ENCODE measurements at regions not wholly inside any gene's neighbourhood (a gene's known extent, or its start where the extent isn't known, plus 50 kb on each side); places are given as distances from the start of the nearest gene placed in this dataset.
A peak's percentile ranks its signal among the peaks of the same experiment; 100 is the strongest.

DNA sequence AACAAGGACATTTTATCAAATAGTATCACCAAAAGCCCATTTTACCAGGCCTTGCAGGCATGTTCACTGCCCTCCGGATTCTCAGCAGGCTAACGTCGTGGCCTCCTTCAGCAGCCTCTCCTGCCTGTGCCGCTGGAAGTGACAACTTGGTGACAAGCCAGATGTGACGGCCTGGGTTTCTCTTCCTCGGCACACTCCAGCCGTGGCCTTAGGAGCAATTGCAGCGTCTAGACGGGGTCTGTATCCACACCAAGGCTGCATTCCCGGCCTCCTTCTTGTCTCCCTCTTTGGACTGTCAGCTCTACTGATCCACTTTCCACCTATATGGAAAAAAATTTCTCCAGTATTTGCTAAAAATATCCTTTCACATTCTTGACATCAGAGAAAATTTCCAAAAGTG lies 145.3 kb upstream of the MGMT start:
- DNase-seq: no peak

DNA sequence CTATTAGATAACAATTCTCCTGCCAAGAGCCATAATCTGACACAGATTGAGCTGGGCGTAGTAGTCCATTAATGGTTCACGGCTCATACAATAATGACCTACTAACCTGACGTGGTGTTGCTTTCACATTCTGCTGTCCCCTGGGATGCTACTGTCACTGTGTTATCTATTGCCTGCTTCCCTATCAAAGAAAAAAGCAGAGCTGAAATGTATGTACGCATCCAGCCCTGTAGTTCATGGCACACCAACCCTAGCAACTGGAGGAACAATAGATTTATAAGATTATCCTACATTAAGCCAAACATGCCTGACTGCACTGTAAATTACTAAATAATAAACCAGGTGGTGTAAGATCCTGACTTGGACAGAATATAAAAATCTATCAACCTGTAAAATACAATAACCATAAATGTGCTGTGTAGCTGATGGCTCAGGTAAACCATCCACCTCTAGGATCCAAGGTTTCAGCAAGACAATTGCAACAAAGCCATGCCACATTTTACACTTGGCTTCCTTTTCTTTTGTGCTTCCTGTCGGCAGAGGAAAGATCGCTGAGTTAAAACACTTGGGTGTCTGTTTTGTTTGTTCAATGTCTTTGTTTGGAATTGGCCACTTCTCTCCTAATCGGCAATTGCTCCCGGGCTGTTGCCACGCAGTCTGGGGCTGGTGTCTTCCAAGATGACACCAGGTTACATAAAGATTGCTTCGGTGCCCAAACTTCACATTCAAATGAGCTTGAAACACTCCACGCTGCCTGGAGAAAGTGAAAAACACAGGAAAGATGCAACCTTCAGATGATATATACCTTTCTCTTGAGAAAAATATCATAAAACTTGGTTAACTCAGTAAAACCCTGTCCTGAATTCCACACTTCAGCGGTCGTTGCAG lies 143.9 kb upstream of the MGMT start:
- no peak for DNase-seq

DNA sequence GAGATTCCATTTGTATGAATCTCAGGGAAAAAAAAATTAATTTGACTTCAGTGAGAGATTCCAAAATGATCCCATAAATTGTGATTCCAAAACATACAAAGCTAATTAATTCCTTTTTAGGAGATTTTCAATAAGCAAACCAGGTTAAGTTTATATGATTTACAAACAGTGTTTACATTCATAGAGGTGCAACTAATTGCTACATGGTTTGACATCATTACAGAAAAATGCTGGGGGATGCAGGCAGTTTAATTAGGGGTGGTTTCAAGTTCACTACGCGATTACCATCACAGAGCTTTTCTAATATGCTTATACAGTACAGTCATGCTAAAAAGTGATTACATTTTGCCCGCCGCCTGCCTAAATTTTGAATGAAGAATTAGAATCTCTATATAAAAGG lies 143.2 kb upstream of the MGMT start:
- no peak for DNase-seq

DNA sequence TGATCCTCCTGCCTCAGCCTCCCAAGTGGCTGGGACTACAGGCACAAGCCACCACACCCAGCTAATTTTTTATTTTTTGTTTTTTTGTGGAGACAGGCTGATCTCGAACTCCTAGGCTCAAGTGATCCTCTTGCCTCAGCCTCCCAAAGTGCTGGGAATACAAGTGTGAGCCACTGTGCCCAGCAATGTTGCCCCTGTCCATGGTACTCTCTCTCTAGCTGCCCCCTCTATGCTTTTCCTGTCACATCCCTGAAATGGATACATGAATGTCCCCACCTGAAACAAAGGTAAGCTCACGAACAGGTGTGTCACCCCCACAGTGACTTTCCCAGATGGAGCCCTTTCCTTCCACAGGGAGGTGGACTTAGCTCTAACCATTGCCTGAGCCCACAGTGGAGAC lies 141.1 kb upstream of the MGMT start:
- no peak for DNase-seq

DNA sequence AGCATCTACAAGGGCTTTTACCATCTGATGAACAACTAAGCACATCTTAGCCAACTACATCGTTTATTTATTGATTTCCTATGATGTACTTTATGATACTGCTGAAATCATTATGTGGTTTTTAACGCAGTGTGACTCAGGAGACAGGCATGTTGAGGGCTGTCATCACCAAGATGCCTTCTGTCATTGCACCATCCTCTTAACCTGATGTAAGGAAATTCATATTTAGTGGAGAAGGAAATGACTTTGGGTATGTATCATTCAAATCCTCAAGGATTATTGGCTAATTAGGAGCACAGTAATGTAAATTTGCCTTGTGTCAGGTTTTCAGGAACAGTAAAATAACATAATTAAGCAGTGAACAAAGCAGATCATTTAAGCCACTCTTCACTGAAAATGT lies 138.5 kb upstream of the MGMT start:
- no peak for DNase-seq

DNA sequence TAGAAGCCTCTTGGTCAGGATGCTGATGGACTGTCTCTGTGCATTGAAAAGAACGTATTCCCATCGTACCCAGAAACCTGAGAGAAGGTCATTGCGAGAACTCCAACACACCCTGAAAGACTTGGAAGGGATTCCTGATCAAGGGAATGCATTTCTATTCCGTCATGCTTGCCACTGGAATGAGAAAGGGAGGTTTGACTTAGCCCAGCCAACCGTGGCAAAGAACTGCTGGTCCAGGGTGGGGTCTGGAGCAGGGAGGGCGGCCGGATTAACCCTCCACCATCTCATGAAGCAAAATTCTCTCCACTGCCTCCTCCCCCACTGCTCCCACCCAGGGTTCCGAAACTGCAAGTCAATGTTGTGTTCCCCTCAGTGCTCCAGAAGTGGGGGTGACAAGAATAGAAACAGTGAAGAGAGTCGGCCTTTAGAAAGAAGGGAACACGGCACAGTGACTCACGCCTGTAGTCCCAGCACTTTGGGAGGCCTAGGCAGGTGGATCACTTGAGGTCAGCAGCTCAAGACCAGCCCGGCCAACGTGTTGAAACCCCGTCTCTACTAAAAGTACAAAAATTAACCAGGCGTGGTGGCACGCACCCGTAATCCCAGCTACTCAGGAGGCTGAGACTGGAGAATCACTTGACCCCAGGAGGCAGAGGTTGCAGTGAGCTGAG lies 137.5 kb upstream of the MGMT start:
- DNase-seq: no peak

DNA sequence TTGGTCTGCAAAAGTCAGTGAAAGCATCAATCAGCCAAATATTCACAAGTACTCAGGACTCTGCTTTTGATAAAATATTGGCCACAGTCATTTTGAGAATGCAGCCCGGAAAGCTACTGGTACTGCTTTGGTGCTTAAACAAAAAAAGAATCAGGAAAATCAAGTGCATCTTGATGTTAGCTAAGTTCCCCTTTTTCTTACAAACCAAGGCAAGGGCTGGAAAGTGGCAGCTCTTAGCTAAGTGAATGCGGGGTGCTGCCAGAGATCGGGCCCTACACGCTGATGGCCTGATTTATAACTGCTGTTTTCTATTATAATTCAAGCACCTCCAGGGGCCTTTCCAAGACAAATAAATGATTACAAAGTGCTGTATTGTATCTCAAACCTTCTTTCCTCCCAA lies 136.8 kb upstream of the MGMT start:
- no peak for DNase-seq

DNA sequence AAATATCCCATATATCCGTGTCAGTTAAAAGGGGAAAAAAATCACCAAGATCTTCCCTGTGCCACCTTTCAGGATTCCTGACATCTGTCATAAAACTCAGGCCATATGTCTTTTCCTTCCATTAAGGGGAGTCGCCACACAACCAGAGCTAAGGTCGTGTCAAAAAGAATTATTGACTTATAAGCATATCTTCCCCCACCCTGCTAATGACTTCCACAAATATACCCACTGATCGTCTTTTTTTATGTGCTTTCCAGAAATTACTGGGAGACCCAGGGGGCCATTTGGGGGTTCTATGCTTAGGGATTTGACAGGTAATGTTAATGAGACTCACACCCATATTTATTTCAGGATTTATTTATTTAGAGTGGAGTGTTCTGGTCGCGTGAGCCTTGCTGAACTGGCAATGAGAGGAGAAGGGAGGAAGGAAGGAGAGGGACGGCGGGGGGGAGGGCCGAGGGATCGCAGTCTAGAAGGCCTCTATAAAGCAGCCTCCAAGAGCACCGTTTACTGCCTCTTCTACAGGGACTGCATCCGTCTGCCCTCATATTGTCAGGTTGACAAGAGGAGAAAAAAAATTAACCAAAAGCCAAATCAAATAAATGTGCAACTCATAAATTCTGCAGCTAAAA lies 135.7 kb upstream of the MGMT start:
- DNase-seq: no peak

DNA sequence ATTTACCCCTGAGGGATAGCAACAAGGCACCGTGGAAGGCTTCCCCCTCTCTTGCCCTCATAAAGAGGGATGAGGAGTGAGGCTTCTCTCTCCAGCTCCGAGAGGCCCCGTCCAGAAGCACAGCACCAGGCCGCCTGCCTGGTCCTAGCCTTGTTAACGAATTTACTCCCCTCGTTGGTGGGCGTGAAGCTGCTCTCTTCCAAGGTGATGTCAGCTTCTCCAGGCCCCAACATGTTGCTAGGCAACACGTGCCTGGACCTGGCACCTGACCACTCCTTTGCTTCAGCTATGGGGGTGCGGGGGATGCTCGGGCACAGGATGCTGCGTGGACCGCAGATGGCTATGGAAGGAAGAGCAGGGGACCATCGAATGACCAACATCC lies 135.2 kb upstream of the MGMT start:
- DNase-seq: no peak

DNA sequence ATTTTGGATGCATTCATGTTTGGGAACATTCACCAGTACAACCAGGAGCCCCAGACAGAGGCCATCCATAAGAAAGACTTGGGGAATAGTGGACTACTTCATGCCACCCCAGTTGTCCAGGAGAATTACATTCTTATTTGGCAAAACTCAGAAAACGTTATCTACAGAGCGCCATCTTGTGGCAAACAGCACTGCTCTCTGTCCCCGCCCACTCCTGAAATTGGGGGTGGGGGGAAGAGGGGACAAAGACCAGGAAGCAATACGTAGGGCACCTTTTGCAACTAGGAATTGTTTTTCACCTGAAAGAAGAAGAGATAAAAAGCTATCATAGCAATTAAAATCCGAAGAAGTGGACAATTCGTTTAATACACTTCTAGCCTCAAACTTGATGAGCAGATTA lies 134.6 kb upstream of the MGMT start:
- DNase-seq: peak in 1 of 2 donors; percentile 2

DNA sequence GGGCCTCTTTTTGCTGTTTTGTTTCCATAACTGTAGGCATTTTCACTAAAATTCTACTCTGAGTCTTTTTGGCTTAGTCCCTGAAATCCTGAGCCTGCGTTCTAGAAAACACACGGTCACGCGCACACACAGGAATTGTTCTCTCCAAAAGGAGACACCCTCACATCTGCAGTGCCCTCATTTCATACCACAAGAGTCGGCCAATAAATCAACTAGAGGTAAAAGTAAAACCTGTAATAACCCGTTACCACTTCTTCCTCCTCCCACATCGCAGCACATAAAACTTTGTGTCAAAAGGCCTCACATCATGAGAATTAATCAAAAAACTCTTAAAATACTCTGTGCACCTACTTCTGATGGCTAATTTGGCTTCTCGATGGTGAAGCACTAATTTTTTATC lies 133.3 kb upstream of the MGMT start:
- DNase-seq: no peak

DNA sequence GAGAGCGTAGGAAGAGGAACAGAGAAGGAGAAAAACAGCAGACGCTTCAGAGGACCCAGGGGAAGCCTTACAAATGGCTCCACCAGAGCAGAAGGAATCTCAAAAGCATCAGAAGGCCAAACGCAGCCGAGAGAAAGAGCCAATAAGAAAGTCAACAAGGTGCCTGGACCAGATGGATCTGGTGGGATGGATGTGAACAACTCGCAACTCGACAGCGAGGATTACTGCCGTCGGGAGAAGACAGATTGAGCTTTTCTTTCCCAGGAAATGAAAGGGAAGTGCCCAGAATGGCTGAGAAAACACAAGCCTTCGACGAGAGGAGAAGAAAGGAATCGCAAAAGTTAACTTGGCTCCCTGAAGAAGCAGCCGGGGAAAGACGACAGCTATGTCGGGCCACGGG lies 132.8 kb upstream of the MGMT start:
- DNase-seq: no peak

DNA sequence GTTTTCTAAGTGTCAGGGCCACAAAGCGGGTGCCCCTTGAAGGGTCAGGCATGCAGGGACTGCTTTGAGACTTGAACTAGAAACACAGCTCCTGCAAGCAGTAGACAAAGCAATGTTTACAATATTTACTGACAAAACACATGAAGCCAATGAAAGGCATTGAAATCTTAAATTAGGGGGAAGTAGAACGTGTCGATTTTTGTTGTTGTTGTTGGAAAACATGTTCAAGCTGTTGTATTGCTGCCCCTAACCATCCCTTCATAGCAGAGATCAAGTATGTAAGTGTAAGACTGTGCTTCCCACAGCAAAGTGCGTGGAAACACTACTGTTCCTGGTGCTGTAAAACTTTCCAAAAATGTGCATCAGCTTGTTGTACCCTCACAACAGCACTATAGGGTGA lies 131.6 kb upstream of the MGMT start:
- no peak for DNase-seq

DNA sequence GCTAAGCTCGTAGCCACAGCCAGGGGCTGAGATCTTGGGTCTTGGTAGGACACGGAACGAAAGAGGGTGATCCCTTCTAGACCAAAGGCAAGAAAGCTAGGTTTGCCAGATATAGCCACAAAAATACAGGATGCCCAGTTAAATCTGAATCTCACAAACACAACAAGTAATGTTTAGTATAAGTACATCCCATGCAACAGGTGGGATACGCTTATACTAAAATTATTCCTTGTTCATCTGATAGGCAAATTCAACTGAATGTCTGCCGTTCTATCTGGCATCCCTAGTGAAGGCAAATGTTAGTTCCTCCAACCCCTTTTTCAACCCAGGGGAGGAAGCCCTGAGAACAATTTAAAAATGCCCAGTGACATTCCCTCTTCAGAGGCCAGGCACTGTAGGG lies 131.1 kb upstream of the MGMT start:
- no peak for DNase-seq

DNA sequence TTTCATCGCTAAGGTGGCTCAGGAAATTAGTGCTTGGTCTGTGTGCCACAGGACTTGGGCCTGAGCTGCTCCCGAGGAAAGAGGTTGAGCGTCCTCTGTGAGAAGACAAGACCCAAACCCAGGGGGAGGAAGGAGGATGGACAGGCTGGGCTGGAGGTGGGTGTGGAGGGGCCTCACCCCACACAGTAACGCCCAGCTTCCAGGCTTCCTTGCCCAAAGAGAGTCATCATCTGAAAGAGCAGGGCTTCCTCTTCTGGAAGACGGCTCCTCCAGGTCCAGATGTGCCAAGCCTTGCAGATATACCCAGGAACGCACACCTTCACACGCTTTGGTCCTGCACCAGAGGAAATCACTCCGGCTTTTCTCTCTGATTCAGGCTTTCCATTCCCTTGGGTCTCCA lies 127.8 kb upstream of the MGMT start:
- DNase-seq: no peak

DNA sequence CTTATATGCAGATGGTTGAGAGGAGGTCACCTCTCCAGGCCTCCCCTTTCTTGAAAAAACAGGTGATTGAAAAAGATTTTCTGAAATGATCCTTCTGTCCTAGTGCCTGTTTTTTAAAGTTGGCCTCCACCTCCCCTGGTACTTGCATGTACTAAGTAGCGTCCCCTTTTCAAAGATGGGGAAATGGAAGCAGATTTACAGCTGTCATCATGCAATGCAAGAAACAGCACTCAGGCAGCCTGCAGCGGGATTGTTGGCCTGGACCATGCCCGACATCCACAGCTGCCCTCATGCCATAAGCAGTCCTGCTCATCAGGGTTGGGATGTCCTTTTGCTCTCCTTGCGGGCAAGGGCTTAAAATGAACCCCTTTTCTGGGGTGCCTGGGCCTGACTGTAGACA lies 127.2 kb upstream of the MGMT start:
- no peak for DNase-seq

DNA sequence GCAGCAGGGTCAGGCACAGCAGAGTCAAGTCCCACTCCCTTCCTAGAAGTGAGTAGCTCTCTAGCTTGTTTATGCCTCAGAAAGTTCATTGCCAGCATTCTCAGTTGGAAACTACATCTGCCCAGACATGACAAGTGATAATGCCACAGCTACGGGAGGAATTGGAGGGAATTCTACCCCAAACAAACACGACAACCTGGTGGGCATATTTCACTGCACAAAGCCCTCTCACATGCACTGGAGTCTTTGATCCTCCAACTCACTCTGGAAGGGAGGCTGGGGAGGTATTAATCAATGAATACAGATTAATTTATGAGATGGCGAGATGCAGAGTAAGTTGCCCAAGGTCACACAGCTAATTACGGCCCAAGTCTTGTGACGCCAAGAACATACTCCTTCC lies 126.0 kb upstream of the MGMT start:
- DNase-seq: no peak

DNA sequence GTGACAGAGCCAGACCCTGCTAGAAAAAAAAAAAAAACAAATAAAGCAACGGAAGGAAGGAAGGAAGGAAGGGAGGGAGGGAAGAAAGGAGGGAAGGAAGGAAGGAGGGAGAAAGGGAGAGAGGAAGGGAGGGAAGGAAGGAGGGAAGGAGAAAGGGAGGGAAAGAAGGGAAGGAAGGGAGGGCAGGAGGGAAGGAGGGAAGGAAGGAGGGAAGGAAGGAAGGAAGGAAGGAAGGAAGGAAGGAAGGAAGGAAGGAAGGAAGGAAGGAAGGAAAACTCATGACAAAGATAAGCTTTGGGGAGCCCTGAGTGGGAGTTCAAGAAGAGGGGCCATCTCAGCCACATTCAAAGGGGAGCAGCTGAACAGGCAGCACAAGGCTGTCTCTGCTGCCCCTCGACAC lies 124.7 kb upstream of the MGMT start:
- DNase-seq: no peak

DNA sequence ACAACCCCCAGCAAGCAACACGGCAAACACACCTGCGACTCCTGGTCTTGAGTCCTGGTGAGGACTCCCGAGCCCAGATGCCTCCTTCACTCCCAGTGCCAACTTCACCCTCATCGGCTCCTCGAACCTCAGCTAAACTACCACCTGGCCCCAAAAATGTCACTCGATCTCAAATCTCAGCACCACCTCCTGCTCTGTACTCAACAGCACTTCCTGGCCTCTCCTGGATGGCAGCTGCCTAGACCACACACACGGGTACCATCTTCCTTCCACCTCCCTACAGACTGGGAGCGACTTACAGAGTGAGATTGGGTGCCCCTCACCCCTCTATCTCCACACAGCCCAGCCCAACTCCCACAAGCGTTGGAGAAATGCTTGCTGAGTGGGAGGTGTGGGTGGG lies 123.9 kb upstream of the MGMT start:
- no peak for DNase-seq

DNA sequence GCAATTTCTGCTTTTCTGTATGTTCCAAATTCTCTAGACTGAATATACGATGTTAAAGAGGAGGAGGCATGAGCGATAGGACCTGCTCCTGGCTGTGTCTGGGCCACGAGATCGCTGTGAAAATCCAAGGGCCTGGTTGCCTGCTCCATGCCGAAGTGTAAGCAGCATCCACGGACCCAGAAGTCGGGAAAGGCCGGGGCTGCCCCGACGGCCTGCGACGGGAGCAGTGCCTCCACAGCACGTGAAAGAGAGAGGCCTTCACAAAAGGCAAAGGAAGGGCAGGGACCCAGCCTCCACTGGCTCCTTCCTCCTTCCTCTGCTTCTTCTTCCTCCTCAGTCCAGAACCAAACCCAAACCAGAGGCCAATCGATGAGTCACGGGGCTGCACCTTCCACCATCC lies 122.9 kb upstream of the MGMT start:
- DNase-seq: no peak

DNA sequence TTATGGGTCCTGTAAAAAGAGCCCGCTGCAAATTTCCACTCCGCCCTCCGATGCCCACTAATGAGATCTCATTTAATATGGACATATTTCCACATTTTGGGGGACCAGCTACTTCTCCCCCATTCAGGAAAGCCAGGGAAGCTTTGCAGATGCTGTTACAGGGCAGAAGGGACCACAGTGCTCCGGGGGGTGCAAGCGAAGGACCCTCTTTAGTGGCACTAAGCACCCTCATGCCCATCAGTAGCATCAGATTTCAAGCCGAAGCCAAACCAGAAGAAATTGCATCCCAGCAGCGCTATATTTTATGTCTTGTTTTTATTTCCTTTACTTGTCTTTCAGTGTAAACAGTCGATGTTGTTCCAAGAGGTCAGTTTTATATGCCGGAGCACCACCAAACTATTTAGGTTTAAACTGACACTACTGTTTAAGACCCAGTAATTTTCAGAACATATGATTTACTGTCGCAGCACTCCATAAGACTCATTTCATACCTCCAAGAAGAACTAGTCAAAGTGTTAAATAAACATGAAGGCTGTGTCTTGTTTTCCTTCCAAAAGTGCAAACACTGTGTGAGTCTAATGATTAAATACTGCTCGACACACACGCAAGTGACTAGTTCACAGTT lies 122.2 kb upstream of the MGMT start:
- DNase-seq: peak in 1 of 2 donors; percentile 1

DNA sequence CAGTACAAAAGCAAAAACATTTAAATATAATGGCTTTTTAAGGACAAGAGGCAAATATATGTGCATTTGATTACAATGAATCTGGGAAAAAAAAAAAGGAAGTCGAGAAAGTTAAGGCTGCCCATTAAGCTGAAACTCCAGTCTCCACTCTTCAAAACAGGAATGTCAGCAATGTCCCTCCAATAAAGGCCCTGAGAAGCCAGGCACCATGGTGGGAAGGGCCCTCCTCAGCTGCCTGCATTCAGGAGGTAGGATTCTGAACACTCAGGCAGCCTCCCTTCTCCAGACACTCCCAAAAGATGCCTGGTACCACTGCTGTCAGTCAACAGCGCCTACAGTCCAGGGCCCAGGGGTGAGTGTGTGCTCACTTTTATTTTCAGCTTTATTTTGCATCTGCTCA lies 121.3 kb upstream of the MGMT start:
- DNase-seq: no peak

DNA sequence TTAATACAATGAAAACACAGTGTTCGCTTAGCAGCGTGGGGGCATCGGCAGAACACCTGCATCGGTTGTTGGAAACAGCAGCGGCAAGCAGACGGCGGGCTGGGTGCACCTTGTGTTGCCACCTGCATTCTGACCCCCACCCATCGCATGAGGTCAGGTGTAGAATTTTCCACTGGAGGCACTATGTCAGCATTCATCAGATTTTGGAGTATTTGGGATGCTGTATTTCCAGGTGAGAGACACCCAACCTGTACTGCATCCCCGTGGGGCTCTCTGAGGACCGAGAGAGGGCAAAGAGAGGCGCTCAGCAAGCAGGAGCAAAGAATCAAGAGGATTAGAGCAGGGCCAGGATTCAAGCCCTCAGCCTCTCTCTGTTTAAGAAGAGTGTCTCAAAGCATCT lies 116.4 kb upstream of the MGMT start:
- DNase-seq: no peak
